CD4-positive, CD25-positive, alpha-beta regulatory T cell (primary cell): ENCODE measurements at regions not wholly inside any gene's neighbourhood (a gene's known extent, or its start where the extent isn't known, plus 50 kb on each side); places are given as distances from the start of the nearest gene placed in this dataset.

Experiments used
- ATAC-seq, 2 donors: fragments of 150-1000 bp; cut with Tn5 transposase; one replicate each; pipeline ENCODE4 v1.10.0; 2021; ENCODE audit warnings: low read depth in 2 of 2, moderate number of reproducible peaks in 2 of 2, moderate library complexity in 1 of 2
- DNase-seq, 3 donors: peaks; one replicate each; pipeline versions ENCODE4 v3.0.0 to v3.0.0-alpha.2; 2012 to 2022; ENCODE audit warnings: mixed read lengths in 1 of 3
- H3K27ac ChIP-seq: one replicate; pipeline ENCODE4 v1.7.0; 2013; ENCODE audit warnings: mild to moderate bottlenecking, low read length; ENCODE audit not compliant: insufficient read depth, poor library complexity, severe bottlenecking
- H3K27me3 ChIP-seq: one replicate; pipeline ENCODE4 v1.7.0; 2013; ENCODE audit warnings: low read length; ENCODE audit not compliant: control insufficient read depth, insufficient read depth
- H3K36me3 ChIP-seq: one replicate; pipeline ENCODE4 v1.7.0; 2013; ENCODE audit warnings: mild to moderate bottlenecking, low read length, moderate library complexity; ENCODE audit not compliant: control insufficient read depth, insufficient read depth
- H3K4me1 ChIP-seq: 2 replicates; pipeline ENCODE4 v1.7.0; 2013; ENCODE audit warnings: mild to moderate bottlenecking, low read length; ENCODE audit not compliant: insufficient read depth, control insufficient read depth, poor library complexity, severe bottlenecking
- H3K4me3 ChIP-seq: one replicate; pipeline ENCODE4 v1.7.0; 2013; ENCODE audit warnings: low read depth, mild to moderate bottlenecking, low read length, moderate library complexity
- H3K9me3 ChIP-seq, 2 experiments: 1 replicate in 1 of 2; 2 replicates in 1 of 2; pipeline ENCODE4 v1.7.0; 2013; ENCODE audit warnings: low read length in 2 of 2, mild to moderate bottlenecking in 1 of 2, moderate library complexity in 1 of 2; ENCODE audit not compliant: control insufficient read depth in 2 of 2
- H3K27ac Mint-ChIP-seq, 3 donors: one replicate each; pipeline ENCODE4 v1.8.0; 2020 to 2022; ENCODE audit warnings: mild to moderate bottlenecking in 3 of 3, mixed read lengths in 3 of 3, moderate library complexity in 2 of 3
- H3K27me3 Mint-ChIP-seq: one replicate; pipeline ENCODE4 v1.8.0; 2022; ENCODE audit warnings: mild to moderate bottlenecking, mixed read lengths
- H3K36me3 Mint-ChIP-seq: one replicate; pipeline ENCODE4 v1.8.0; 2020; ENCODE audit warnings: mixed read lengths
- H3K4me1 Mint-ChIP-seq, 4 donors: one replicate each; pipeline ENCODE4 v1.8.0; 2020 to 2022; ENCODE audit warnings: mixed read lengths in 4 of 4, mild to moderate bottlenecking in 1 of 4
- H3K4me3 Mint-ChIP-seq, 4 donors: one replicate each; pipeline ENCODE4 v1.8.0; 2020 to 2022; ENCODE audit warnings: mild to moderate bottlenecking in 4 of 4, mixed read lengths in 4 of 4, moderate library complexity in 3 of 4
- H3K9me3 Mint-ChIP-seq, 7 donors: one replicate each; pipeline ENCODE4 v1.8.0; 2020 to 2022; ENCODE audit warnings: mixed read lengths in 7 of 7, mild to moderate bottlenecking in 3 of 7, moderate library complexity in 2 of 7

- peaks cover 10 to 23% of the 10 kb centered on the region in 2 experiments for H3K9me3 ChIP-seq
- peaks cover 3 to 47% (median 22%) of the 10 kb centered on the region in 4 donors for H3K4me1 Mint-ChIP-seq
- ATAC-seq (no peak), DNase-seq (no peak)
- H3K27me3 ChIP-seq = no peaks in the 10 kb centered on the region
- H3K36me3 Mint-ChIP-seq = no peaks in the 10 kb centered on the region
- H3K27ac Mint-ChIP-seq = no peak overlapping the region
- no peak overlapping the region for H3K4me3 ChIP-seq
- no peaks in the 10 kb centered on the region for H3K27me3 Mint-ChIP-seq
- H3K36me3 ChIP-seq = no peaks in the 10 kb centered on the region
- H3K4me3 Mint-ChIP-seq = no peak overlapping the region
- peaks cover 2 to 33% (median 10%) of the 10 kb centered on the region in 7 donors for H3K9me3 Mint-ChIP-seq
- H3K4me1 ChIP-seq = peaks cover 31% of the 10 kb centered on the region
- H3K27ac ChIP-seq = no peak overlapping the region
These were observed 667.3 kb downstream of the NPHP4 start for GRCh38 chr1:5324883-5325282.

DNA sequence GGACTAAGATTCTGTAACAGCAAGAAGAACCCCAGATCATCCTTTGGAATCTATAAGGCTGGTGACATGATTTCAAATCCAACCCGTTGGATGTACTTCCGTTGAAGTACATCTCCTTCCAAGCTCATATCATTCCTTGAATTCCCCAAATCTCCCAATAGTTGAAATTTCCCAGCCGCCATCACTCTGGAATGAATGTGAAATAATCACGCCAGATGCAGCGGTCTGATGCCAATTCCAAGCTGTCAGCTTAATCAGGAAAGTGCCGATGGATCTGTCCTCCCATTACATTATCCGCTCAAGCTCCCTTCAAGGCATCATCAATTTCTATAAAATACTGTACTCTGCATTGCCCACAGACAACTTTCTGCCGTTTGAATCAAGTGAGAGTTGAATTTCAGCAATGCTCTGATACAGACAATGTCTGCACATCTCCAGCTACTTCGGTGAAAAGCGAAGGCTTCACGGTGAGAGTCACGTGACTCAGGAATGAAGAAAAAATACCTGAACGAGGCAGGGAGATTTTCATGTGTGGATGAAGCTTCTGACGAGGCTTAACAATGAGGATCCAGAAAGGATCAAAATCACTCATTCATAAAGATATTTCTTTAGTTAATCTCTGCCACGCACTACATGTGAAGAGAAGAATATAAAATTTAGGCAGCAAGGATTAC is 663.9 kb downstream of the AJAP1 start:
- peaks cover 0 to 2% (median 0%) of the 10 kb centered on the region in 4 donors for H3K4me1 Mint-ChIP-seq
- H3K4me1 ChIP-seq = no peaks in the 10 kb centered on the region
- H3K4me3 Mint-ChIP-seq = no peak overlapping the region
- no peak overlapping the region for H3K27ac ChIP-seq
- H3K4me3 ChIP-seq = no peak overlapping the region
- H3K9me3 Mint-ChIP-seq = peaks cover 0 to 8% (median 1%) of the 10 kb centered on the region in 7 donors
- no peaks in the 10 kb centered on the region for H3K36me3 Mint-ChIP-seq
- no peaks in the 10 kb centered on the region for H3K36me3 ChIP-seq
- no peak for ATAC-seq
- no peaks in the 10 kb centered on the region for H3K9me3 ChIP-seq
- no peaks in the 10 kb centered on the region for H3K27me3 Mint-ChIP-seq
- H3K27ac Mint-ChIP-seq = peak overlapping the region in 1 of 3 donors; percentile 69
- DNase-seq = no peak
- no peaks in the 10 kb centered on the region for H3K27me3 ChIP-seq

DNA sequence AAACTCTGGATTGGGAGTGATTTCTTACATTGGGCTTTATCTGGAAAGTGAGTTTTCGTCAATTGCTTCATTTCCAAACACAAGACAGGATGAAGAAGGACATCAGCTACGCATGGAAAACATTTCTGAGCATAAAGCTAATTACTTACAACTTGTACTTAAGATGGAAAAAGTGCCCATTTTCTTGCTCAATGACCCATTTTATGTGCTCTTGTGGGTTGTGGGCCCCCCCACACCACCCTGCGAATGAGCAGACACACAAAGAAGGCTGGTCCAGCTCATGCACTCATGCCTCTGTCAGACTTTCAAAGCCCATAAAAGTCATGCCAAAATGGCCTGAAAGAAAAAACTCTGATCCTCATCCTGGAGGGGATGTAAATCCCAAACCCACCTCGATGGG is 663.0 kb downstream of the AJAP1 start:
- H3K4me1 Mint-ChIP-seq = peaks cover 0 to 2% (median 0%) of the 10 kb centered on the region in 4 donors
- DNase-seq = no peak

GRCh38 chr1:5312862-5313261 is 658.5 kb downstream of the AJAP1 start:
- no peak for DNase-seq
- no peak for ATAC-seq
- H3K27me3 Mint-ChIP-seq = no peaks in the 10 kb centered on the region
- peak overlapping the region in 1 of 3 donors; percentile 32 for H3K27ac Mint-ChIP-seq
- no peaks in the 10 kb centered on the region for H3K9me3 ChIP-seq
- no peak overlapping the region for H3K4me3 Mint-ChIP-seq
- no peaks in the 10 kb centered on the region for H3K36me3 Mint-ChIP-seq
- H3K27me3 ChIP-seq = no peaks in the 10 kb centered on the region
- no peak overlapping the region for H3K27ac ChIP-seq
- H3K4me3 ChIP-seq = no peak overlapping the region
- H3K4me1 ChIP-seq = no peaks in the 10 kb centered on the region
- no peaks in the 10 kb centered on the region for H3K36me3 ChIP-seq
- H3K9me3 Mint-ChIP-seq = peaks cover 0 to 2% (median 0%) of the 10 kb centered on the region in 7 donors
- peaks cover 0 to 4% (median 1%) of the 10 kb centered on the region in 4 donors for H3K4me1 Mint-ChIP-seq

More for the DNA sequence above, 663.0 kb downstream of the AJAP1 start:
- Histone ChIP-seq H3K27ac (no peak overlapping the region), H3K27me3 (no peaks in the 10 kb centered on the region), H3K9me3 (no peaks in the 10 kb centered on the region), H3K4me3 (no peak overlapping the region), H3K4me1 (no peaks in the 10 kb centered on the region), H3K36me3 (no peaks in the 10 kb centered on the region)
- Mint-ChIP-seq H3K27ac (no peak overlapping the region), H3K27me3 (no peaks in the 10 kb centered on the region), H3K9me3 (peaks cover 0 to 8% (median 1%) of the 10 kb centered on the region in 7 donors), H3K4me3 (no peak overlapping the region), H3K36me3 (no peaks in the 10 kb centered on the region)
- ATAC-seq = no peak

GRCh38 chr1:5312293-5312674 is 657.9 kb downstream of the AJAP1 start:
- Mint-ChIP-seq H3K9me3 (peaks cover 0 to 2% (median 0%) of the 10 kb centered on the region in 7 donors), H3K4me3 (peak overlapping the region in 1 of 4 donors; percentile 55), H3K27ac (no peak overlapping the region), H3K4me1 (peaks cover 0 to 4% (median 1%) of the 10 kb centered on the region in 4 donors), H3K27me3 (no peaks in the 10 kb centered on the region), H3K36me3 (no peaks in the 10 kb centered on the region)
- DNase-seq = no peak
- ATAC-seq = no peak
- Histone ChIP-seq H3K4me3 (no peak overlapping the region), H3K4me1 (no peaks in the 10 kb centered on the region), H3K36me3 (no peaks in the 10 kb centered on the region), H3K9me3 (no peaks in the 10 kb centered on the region), H3K27me3 (no peaks in the 10 kb centered on the region), H3K27ac (no peak overlapping the region)

- H3K36me3 ChIP-seq = no peaks in the 10 kb centered on the region
- no peaks in the 10 kb centered on the region for H3K9me3 ChIP-seq
- no peak overlapping the region for H3K27ac Mint-ChIP-seq
- H3K27me3 Mint-ChIP-seq = no peaks in the 10 kb centered on the region
- H3K4me1 ChIP-seq = no peaks in the 10 kb centered on the region
- H3K4me1 Mint-ChIP-seq = peaks cover 0 to 4% (median 1%) of the 10 kb centered on the region in 4 donors
- peaks cover 0 to 2% (median 0%) of the 10 kb centered on the region in 7 donors for H3K9me3 Mint-ChIP-seq
- no peak overlapping the region for H3K4me3 Mint-ChIP-seq
- ATAC-seq = no peak
- no peaks in the 10 kb centered on the region for H3K36me3 Mint-ChIP-seq
- no peak overlapping the region for H3K27ac ChIP-seq
- H3K4me3 ChIP-seq = no peak overlapping the region
- H3K27me3 ChIP-seq = no peaks in the 10 kb centered on the region
- DNase-seq = no peak
These were observed 657.4 kb downstream of the AJAP1 start for GRCh38 chr1:5311634-5312292.

GRCh38 chr1:5311147-5311546 is 656.7 kb downstream of the AJAP1 start:
- H3K4me3 Mint-ChIP-seq = no peak overlapping the region
- no peaks in the 10 kb centered on the region for H3K36me3 Mint-ChIP-seq
- H3K27ac ChIP-seq = no peak overlapping the region

More at GRCh38 chr1:5311147-5311546, 656.7 kb downstream of the AJAP1 start:
- no peak overlapping the region for H3K4me3 ChIP-seq
- H3K9me3 ChIP-seq = no peaks in the 10 kb centered on the region
- Mint-ChIP-seq H3K9me3 (peaks cover 0 to 2% (median 0%) of the 10 kb centered on the region in 7 donors), H3K27me3 (no peaks in the 10 kb centered on the region), H3K27ac (no peak overlapping the region), H3K4me1 (peaks cover 0 to 4% (median 1%) of the 10 kb centered on the region in 4 donors)
- ATAC-seq (no peak), DNase-seq (no peak)
- H3K27me3 ChIP-seq = no peaks in the 10 kb centered on the region
- no peaks in the 10 kb centered on the region for H3K4me1 ChIP-seq
- no peaks in the 10 kb centered on the region for H3K36me3 ChIP-seq
